Left lung (tissue), 4 donors: ENCODE measurements at regions not wholly inside any gene's neighbourhood (a gene's known extent, or its start where the extent isn't known, plus 50 kb on each side); places are given as distances from the start of the nearest gene placed in this dataset.

Source experiments
- ATAC-seq: fragments of 200-7000 bp; cut with Tn5 transposase; one replicate; pipeline ENCODE4 v1.9.1; 2020; ENCODE audit warnings: moderate library complexity
- DNase-seq, 4 donors: peaks; one replicate each; pipeline ENCODE4 v3.0.0-alpha.2; 2013 to 2020
- H3K27ac ChIP-seq, 2 donors: fragments of 200-600 bp; sonication (generic) in 1 of 2; one replicate each; pipeline versions ENCODE4 v1.5.0 to v1.8.0; 2020 to 2021
- H3K27me3 ChIP-seq, 2 donors: fragments of 200-600 bp; sonication (generic) in 1 of 2; one replicate each; pipeline versions ENCODE4 v1.5.0 to v1.8.0; 2020 to 2021
- H3K36me3 ChIP-seq, 2 donors: fragments of 200-600 bp; sonication (generic) in 1 of 2; one replicate each; pipeline versions ENCODE4 v1.5.0 to v1.8.0; 2020 to 2021
- H3K4me1 ChIP-seq, 2 donors: fragments of 200-600 bp; one replicate each; pipeline ENCODE4 v1.8.0; 2021
- H3K4me3 ChIP-seq, 2 donors: fragments of 200-600 bp; sonication (generic) in 1 of 2; one replicate each; pipeline versions ENCODE4 v1.5.0 to v1.8.0; 2020 to 2021; ENCODE audit warnings: mild to moderate bottlenecking in 1 of 2
- H3K9me3 ChIP-seq, 2 donors: fragments of 200-600 bp; sonication (generic) in 1 of 2; one replicate each; pipeline versions ENCODE4 v1.5.0 to v1.8.0; 2020 to 2021
- intact Hi-C, 2 donors: fragments of 100-400 bp; cut with DNase I; formaldehyde crosslinking; loops; one replicate each; pipeline versions ENCODE4 v1.11.2 to v1.14.2; 2022
- TF ChIP-seq, protein P1 (sequence below), 2 donors: fragments of 200-600 bp; sonication (generic) in 1 of 2; IDR thresholded peaks; one replicate each; pipeline versions ENCODE4 v1.5.0 to v1.8.0; 2021; ENCODE audit warnings: antibody characterized with exemption in 2 of 2
- donor health status: DM: no; HTN: yes; CAD: no.
- donor health status: DM: no; HTN: no; CAD: no.

DNA sequence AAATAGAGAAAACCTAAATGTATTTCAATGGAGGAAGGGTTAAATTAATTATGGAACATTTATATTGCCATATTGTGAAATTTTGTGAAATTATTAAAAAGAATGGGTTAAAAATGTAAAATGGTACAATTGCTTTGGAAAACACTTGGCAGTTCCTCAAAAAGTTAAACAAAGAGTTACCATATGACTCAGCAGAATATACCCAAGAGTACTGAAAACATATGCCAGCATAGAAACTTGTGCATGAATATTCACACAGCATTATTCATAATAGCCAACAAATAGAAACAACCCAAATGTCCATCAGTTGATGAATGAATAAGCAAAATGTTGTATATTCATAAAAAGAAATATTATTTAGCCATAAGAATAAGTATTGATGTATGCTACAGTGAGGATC is 181.0 kb upstream of the MAST4 start:
- intact Hi-C loops = no loop called here
- ATAC-seq = no peak
- DNase-seq = no peak
- TF ChIP-seq, protein P1, sequence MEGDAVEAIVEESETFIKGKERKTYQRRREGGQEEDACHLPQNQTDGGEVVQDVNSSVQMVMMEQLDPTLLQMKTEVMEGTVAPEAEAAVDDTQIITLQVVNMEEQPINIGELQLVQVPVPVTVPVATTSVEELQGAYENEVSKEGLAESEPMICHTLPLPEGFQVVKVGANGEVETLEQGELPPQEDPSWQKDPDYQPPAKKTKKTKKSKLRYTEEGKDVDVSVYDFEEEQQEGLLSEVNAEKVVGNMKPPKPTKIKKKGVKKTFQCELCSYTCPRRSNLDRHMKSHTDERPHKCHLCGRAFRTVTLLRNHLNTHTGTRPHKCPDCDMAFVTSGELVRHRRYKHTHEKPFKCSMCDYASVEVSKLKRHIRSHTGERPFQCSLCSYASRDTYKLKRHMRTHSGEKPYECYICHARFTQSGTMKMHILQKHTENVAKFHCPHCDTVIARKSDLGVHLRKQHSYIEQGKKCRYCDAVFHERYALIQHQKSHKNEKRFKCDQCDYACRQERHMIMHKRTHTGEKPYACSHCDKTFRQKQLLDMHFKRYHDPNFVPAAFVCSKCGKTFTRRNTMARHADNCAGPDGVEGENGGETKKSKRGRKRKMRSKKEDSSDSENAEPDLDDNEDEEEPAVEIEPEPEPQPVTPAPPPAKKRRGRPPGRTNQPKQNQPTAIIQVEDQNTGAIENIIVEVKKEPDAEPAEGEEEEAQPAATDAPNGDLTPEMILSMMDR (IDR thresholded peaks at IDR 0.05) = no peak
- Histone ChIP-seq H3K4me1 (no peaks in the 10 kb centered on the region), H3K9me3 (no peaks in the 10 kb centered on the region), H3K4me3 (no peak overlapping the region), H3K27ac (no peak overlapping the region), H3K27me3 (no peaks in the 10 kb centered on the region), H3K36me3 (no peaks in the 10 kb centered on the region)

DNA sequence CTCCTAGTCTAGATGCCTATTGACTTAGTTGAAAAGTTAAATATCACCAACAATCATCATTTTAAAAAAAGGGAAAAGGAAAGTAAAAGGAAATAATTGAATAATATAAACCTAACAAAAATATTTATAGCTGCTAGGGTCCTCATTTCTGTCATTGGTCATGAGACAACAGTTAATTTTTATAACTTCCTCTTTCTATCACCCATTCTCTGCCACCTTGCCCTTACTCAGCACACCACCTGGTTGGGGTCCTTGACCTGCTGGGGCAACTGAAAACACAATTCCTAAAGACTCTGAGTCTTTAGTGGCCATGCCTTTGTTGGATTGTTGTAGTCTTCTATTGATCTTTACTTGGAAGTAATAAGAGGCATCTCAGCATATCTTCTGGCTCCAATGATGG is 179.5 kb upstream of the MAST4 start:
- TF ChIP-seq, protein P1 (IDR thresholded peaks at IDR 0.05) = no peak
- Histone ChIP-seq H3K4me3 (no peak overlapping the region), H3K36me3 (no peaks in the 10 kb centered on the region), H3K27ac (no peak overlapping the region), H3K27me3 (no peaks in the 10 kb centered on the region), H3K9me3 (no peaks in the 10 kb centered on the region), H3K4me1 (no peaks in the 10 kb centered on the region)
- intact Hi-C loops = no loop called here
- no peak for DNase-seq
- no peak for ATAC-seq

DNA sequence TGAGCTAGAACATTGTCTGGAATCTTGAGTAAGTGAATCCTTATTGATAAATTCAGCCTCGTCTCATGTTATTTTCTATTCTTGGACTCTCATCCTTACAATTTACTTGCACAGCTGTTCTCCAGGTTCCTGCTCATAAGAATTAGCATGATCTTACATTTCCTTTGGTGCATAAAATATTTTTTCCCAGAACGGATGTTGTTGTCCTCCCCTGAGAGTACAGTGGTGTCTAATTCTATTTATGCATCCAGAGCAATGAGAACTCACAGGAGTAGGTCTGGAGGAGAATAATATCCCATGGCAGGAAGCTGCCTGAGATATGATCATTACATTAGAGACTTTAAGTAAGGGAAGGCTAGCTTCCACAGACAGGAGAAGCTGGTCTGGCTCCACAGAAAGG is 178.4 kb upstream of the MAST4 start:
- Histone ChIP-seq H3K27ac (no peak overlapping the region), H3K9me3 (no peaks in the 10 kb centered on the region), H3K36me3 (no peaks in the 10 kb centered on the region), H3K4me3 (no peak overlapping the region), H3K4me1 (no peaks in the 10 kb centered on the region), H3K27me3 (no peaks in the 10 kb centered on the region)
- no peak for ATAC-seq
- TF ChIP-seq, protein P1 (IDR thresholded peaks at IDR 0.05) = no peak
- intact Hi-C loops = no loop called here
- no peak for DNase-seq

DNA sequence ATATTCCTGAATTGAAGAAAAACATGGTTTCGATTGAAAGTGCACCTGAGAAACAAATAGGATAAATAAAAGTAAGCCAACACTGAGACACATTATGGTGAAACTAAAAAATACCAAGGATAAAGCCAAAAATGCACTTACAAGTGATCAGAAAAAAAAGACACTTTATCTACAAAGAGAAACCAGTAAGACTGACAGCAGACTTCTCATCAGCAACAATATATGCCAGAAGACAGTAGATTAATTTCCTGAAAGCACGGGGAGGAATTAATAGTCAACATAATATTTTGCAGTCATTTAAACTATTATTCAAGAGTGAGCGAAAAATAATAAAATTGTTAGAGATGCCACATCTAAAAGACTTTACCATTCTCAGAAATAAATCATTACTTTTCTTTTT is 172.7 kb upstream of the MAST4 start:
- DNase-seq (no peak), ATAC-seq (no peak)
- intact Hi-C loops = no loop called here
- Histone ChIP-seq H3K4me1 (no peaks in the 10 kb centered on the region), H3K27ac (no peak overlapping the region), H3K27me3 (no peaks in the 10 kb centered on the region), H3K9me3 (peaks cover 0 to 9% of the 10 kb centered on the region in 2 donors), H3K4me3 (no peak overlapping the region), H3K36me3 (no peaks in the 10 kb centered on the region)
- TF ChIP-seq, protein P1 (IDR thresholded peaks at IDR 0.05) = no peak

DNA sequence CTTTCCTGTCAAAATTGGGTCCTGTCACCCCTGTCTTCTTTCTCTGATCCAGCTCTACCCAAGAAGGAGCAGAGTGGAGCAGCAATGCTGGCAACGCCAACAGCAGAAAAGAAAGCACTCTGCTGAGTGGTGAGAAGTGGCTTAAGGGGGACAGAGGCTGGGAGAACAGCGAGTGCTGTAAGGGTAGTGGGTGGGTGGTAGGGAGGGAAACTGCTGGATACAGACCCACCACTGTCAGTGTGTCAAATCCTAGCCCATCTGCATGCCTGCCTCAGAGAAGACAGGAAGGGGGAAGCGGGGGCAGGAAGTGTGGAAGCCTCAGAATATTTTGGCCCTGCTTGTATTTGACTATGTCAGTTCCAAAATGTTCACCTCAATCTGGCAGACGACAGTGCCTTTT is 170.4 kb upstream of the MAST4 start:
- Histone ChIP-seq H3K9me3 (peaks cover 0 to 9% of the 10 kb centered on the region in 2 donors), H3K36me3 (no peaks in the 10 kb centered on the region), H3K4me1 (no peaks in the 10 kb centered on the region), H3K27ac (no peak overlapping the region), H3K27me3 (no peaks in the 10 kb centered on the region), H3K4me3 (no peak overlapping the region)
- no peak for ATAC-seq
- TF ChIP-seq, protein P1 (IDR thresholded peaks at IDR 0.05) = no peak
- no peak for DNase-seq
- intact Hi-C loops = no loop called here
